Body of pancreas (tissue), 4 donors: ENCODE measurements at regions not wholly inside any gene's neighbourhood (a gene's known extent, or its start where the extent isn't known, plus 50 kb on each side); places are given as distances from the start of the nearest gene placed in this dataset.

Source experiments
- ATAC-seq: fragments of 150-250 bp; one replicate; pipeline ENCODE4 v1.9.1; 2016
- DNase-seq, 4 donors: peaks; one replicate each; pipeline ENCODE4 v3.0.0-alpha.2; 2019
- H3K27ac ChIP-seq, 4 donors: fragments of 200-600 bp; sonication (generic); 1 replicate in 3 of 4; 2 replicates in 1 of 4; pipeline versions ENCODE4 v1.5.1 to v1.6.1; 2016 to 2019; ENCODE audit warnings: mild to moderate bottlenecking in 1 of 4, mixed read lengths in 1 of 4, moderate library complexity in 1 of 4
- H3K27me3 ChIP-seq, 2 donors: fragments of 200-600 bp; sonication (generic); one replicate each; pipeline ENCODE4 v1.6.0; 2016; ENCODE audit warnings: mild to moderate bottlenecking in 1 of 2
- H3K36me3 ChIP-seq, 2 donors: fragments of 200-600 bp; sonication (generic); replicated peaks in 1 of 2; 2 replicates each; pipeline ENCODE4 v1.5.1; 2016; ENCODE audit warnings: low read depth in 2 of 2; ENCODE audit not compliant: insufficient read depth in 1 of 2
- H3K4me1 ChIP-seq: fragments of 200-600 bp; sonication (generic); one replicate; pipeline ENCODE4 v1.6.0; 2016
- H3K4me3 ChIP-seq, 2 donors: fragments of 200-600 bp; sonication (generic); 1 replicate in 1 of 2; 2 replicates in 1 of 2; pipeline ENCODE4 v1.5.1; 2016 to 2019
- H3K9me3 ChIP-seq, 3 donors: fragments of 200-600 bp; sonication (generic); 1 replicate in 2 of 3; 2 replicates in 1 of 3; pipeline ENCODE4 v1.5.1; 2016
- CTCF ChIP-seq, 7 experiments: fragments of 450-650 bp in 4 of 7; fragments of 200-600 bp in 3 of 7; sonication (generic) in 3 of 7; IDR thresholded peaks; one replicate each; pipeline ENCODE4 v1.5.1; 2016 to 2019; ENCODE audit warnings: antibody characterized with exemption in 7 of 7
- POLR2A ChIP-seq, 3 donors: fragments of 450-650 bp; IDR thresholded peaks; one replicate each; pipeline ENCODE4 v1.6.1; 2016; ENCODE audit warnings: antibody characterized with exemption in 3 of 3, mild to moderate bottlenecking in 2 of 3
- WGBS, 2 donors: methylation state at CpG; one replicate each; pipeline ENCODE4 v1.1.5; 2017; 5-methylcytosine and 5-hydroxymethylcytosine counted together
- intact Hi-C: fragments of 100-400 bp; cut with DNase I; formaldehyde crosslinking; loops from one replicate; pipeline ENCODE4 v1.15.1; 2023

GRCh38 chr15:38898236-38898635, 333.6 kb upstream of the RASGRP1 start:
- H3K4me3 ChIP-seq = no peak overlapping the region
- 73 to 87% methylated on average over 1 of the region's 1 CpG for WGBS, 2 donors
- H3K36me3 ChIP-seq = no peaks in the 10 kb centered on the region
- peaks cover 10% of the 10 kb centered on the region for H3K4me1 ChIP-seq
- intact Hi-C loops = no loop called here
- H3K9me3 ChIP-seq = no peaks in the 10 kb centered on the region
- TF ChIP-seq POLR2A (IDR thresholded peaks at IDR 0.05) (no peak), CTCF (IDR thresholded peaks at IDR 0.05) (no peak)
- DNase-seq = no peak
- ATAC-seq = no peak
- no peak overlapping the region for H3K27ac ChIP-seq
- no peaks in the 10 kb centered on the region for H3K27me3 ChIP-seq

GRCh38 chr15:38899300-38899699, 334.7 kb upstream of the RASGRP1 start:
- ATAC-seq (no peak), DNase-seq (no peak)
- H3K27me3 ChIP-seq = no peaks in the 10 kb centered on the region
- no peak overlapping the region for H3K27ac ChIP-seq
- 76 to 93% methylated on average over 2 of the region's 2 CpGs for WGBS, 2 donors
- H3K4me3 ChIP-seq = no peak overlapping the region
- no peaks in the 10 kb centered on the region for H3K9me3 ChIP-seq
- TF ChIP-seq CTCF (IDR thresholded peaks at IDR 0.05) = no peak
- TF ChIP-seq POLR2A (IDR thresholded peaks at IDR 0.05) = no peak
- H3K36me3 ChIP-seq = no peaks in the 10 kb centered on the region
- peaks cover 6% of the 10 kb centered on the region for H3K4me1 ChIP-seq
- intact Hi-C loops = no loop called here

GRCh38 chr15:38904298-38904697, 339.7 kb upstream of the RASGRP1 start:
- TF ChIP-seq POLR2A (IDR thresholded peaks at IDR 0.05) (no peak), CTCF (IDR thresholded peaks at IDR 0.05) (no peak)
- WGBS, 2 donors = 67 to 79% methylated on average over 4 of the region's 4 CpGs
- no peak overlapping the region for H3K4me3 ChIP-seq
- no peaks in the 10 kb centered on the region for H3K4me1 ChIP-seq
- DNase-seq = no peak
- H3K36me3 ChIP-seq = no peaks in the 10 kb centered on the region
- H3K27ac ChIP-seq = no peak overlapping the region
- intact Hi-C loops = no loop called here
- ATAC-seq = no peak
- no peaks in the 10 kb centered on the region for H3K27me3 ChIP-seq
- H3K9me3 ChIP-seq = no peaks in the 10 kb centered on the region

GRCh38 chr15:38905632-38906031, 341.0 kb upstream of the RASGRP1 start:
- TF ChIP-seq CTCF (IDR thresholded peaks at IDR 0.05) = no peak
- TF ChIP-seq POLR2A (IDR thresholded peaks at IDR 0.05) = no peak
- H3K36me3 ChIP-seq = no peaks in the 10 kb centered on the region
- H3K27ac ChIP-seq = no peak overlapping the region
- H3K27me3 ChIP-seq = no peaks in the 10 kb centered on the region
- no peaks in the 10 kb centered on the region for H3K4me1 ChIP-seq
- WGBS, 2 donors = 50 to 51% methylated on average over 1 of the region's 1 CpG
- H3K4me3 ChIP-seq = no peak overlapping the region
- intact Hi-C loops = no loop called here
- ATAC-seq (no peak), DNase-seq (no peak)
- no peaks in the 10 kb centered on the region for H3K9me3 ChIP-seq

- H3K27ac ChIP-seq = no peak overlapping the region
- 86 to 89% methylated on average over 2 of the region's 2 CpGs for WGBS, 2 donors
- DNase-seq (no peak), ATAC-seq (no peak)
- no peaks in the 10 kb centered on the region for H3K9me3 ChIP-seq
- H3K4me3 ChIP-seq = no peak overlapping the region
- TF ChIP-seq POLR2A (IDR thresholded peaks at IDR 0.05) (no peak), CTCF (IDR thresholded peaks at IDR 0.05) (no peak)
- intact Hi-C loops = no loop called here
- no peaks in the 10 kb centered on the region for H3K27me3 ChIP-seq
- H3K4me1 ChIP-seq = no peaks in the 10 kb centered on the region
- no peaks in the 10 kb centered on the region for H3K36me3 ChIP-seq
Measured at GRCh38 chr15:38920966-38921365, 356.4 kb upstream of the RASGRP1 start.
